ENCODE measurements at regions not wholly inside any gene's neighbourhood (a gene's known extent, or its start where the extent isn't known, plus 50 kb on each side); places are given as distances from the start of the nearest gene placed in this dataset.
"Not testable (repeated sequence)": the region's sequence is repeated elsewhere in the genome, so short reads cannot be mapped to it uniquely, and the experiment has no call there.

DNA sequence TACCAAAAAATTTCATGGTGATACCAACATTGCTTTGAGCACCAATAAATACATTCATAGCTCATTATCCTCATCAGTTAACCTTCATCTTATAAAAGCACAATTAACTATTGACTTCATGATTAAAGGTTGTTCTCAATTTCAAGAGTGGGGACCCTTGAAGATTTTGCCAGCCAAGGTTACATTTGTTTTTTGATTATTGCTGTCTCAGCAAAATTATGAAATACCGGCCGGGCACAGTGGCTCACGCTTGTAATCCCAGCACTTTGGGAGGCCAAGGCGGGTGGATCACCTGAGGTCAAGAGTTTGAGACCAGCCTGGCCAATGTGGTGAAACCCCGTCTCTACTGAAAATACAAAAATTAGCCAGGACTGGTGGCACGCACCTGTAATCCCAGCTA lies 96.1 kb upstream of the SLC7A11 start:
- not testable (repeated sequence) for TF ChIP-seq ARNT (IDR thresholded peaks at IDR 0.05); FOXM1 (IDR thresholded peaks at IDR 0.05; ENCODE audit: borderline replicate concordance); ELF4 (IDR thresholded peaks at IDR 0.05); FOXK2 (IDR thresholded peaks at IDR 0.05); FOXA1 (IDR thresholded peaks at IDR 0.05)

All from HEK293T (cell line).